Activated CD8-positive, alpha-beta memory T cell treated with anti-CD3 and anti-CD28 coated beads for 4 hours (primary cell): ENCODE measurements at regions not wholly inside any gene's neighbourhood (a gene's known extent, or its start where the extent isn't known, plus 50 kb on each side); places are given as distances from the start of the nearest gene placed in this dataset.
"Not testable (repeated sequence)": the region's sequence is repeated elsewhere in the genome, so short reads cannot be mapped to it uniquely, and the experiment has no call there.

Experiments used
- DNase-seq, 2 donors: peaks; one replicate each; pipeline ENCODE4 v3.0.0-alpha.2; 2020; ENCODE audit warnings: low read depth in 2 of 2

GRCh38 chr11:71638801-71639519 lies 56.3 kb upstream of the KRTAP5-11 start:
- peak; percentile 6 to 20 for DNase-seq

DNA sequence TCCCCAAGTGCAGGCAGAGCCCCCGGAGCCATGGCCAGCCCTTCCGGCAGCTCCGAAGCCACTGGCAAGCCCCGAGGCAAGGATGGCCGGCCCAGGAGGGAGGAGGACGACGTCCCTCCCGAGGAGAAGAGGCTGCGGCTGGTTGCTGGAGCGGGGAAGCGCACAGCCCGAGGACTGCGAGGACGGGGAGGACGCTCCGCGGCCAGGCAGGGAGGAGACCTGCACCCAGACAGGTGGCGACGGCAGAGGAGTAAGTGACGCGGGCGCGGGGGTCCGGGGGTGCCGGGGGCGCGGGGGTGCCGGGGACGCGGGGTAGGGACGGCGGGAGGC lies 56.8 kb upstream of the KRTAP5-11 start:
- not testable (repeated sequence) for DNase-seq

DNA sequence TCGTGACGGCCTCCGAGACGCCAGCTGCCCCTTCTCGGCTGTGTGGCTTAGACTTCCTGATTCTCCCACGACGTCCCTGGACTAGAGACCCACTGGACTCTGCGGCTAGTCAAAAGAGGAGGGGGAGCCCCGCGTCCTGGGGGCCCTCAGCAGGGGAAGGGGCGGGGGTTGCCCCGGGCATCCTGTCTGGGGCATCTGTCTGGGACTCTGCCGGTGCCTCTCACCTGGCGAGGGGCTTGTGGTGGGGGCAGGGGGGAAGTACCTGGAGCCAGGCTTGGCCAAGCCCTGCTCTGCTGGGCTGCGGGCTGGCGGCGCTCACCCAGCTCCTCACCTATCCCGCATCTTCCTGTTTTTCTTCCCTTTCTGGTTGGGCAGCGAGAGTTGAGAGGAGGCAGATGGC lies 57.2 kb upstream of the KRTAP5-11 start:
- not testable (repeated sequence) for DNase-seq

GRCh38 chr11:71647078-71647477 lies 64.4 kb upstream of the KRTAP5-11 start:
- DNase-seq = not testable (repeated sequence)

DNA sequence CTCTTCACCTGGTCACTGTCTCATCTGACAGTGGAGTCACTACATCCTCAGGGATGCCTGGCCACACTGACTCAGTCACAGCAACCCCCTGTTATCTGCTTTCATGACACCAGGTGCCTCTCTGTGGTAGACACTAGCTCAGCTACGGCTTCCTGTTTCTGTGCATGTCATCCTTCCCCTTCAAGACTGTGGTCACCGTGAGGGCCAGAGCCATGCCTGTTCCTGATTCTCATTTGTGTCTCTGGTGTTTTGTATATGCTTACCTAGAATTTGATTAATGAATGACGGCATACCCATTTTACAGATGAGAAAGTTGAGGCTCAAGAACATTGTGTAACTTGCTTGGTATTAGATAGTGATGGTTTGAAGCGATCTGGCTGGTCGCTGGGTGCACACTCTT lies 70.3 kb upstream of the KRTAP5-11 start:
- not testable (repeated sequence) for DNase-seq

GRCh38 chr11:71654423-71654822 lies 71.7 kb upstream of the KRTAP5-11 start:
- not testable (repeated sequence) for DNase-seq

- not testable (repeated sequence) for DNase-seq
Observed at GRCh38 chr11:71655041-71655440, 72.4 kb upstream of the KRTAP5-11 start.

DNA sequence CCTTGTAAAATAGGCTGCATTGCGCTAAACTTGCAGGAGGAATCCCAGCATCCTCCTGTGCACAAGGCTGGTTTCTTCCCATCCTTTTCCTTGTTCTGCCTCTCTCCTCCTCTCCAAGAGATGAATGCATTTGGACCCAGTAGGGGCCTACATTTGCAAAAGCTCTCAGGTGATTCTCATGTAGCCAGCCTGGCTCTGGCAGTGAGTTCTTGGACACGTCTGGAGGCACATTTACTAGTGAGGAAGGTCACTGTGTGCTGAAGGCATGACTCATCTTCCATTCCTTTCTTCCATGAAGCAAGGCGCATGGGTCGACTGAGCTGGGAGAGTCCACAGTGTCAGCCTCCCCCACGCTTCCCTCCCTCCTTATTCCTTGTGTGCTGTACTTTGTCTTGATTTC lies 73.8 kb upstream of the KRTAP5-11 start:
- DNase-seq = not testable (repeated sequence)

DNA sequence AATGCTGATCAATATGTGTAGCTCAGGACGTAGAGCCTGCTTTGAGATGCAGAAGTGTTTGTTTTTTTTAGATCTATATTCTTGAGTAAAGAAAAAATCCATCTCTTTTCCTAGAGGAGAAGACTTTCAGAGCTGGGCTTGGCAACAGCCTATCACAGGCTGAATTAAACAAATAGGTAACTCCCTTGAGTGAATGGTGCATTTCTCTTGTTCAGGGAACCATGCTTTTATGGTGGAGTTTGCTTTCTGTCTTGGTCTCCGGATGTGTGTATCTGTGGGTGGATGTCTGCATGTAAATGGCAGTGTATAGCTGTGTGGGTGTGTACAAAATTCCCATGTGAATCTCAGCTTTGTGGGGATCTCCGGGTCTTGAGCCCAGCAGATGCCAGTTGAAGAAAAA lies 82.3 kb upstream of the KRTAP5-11 start:
- not testable (repeated sequence) for DNase-seq

DNA sequence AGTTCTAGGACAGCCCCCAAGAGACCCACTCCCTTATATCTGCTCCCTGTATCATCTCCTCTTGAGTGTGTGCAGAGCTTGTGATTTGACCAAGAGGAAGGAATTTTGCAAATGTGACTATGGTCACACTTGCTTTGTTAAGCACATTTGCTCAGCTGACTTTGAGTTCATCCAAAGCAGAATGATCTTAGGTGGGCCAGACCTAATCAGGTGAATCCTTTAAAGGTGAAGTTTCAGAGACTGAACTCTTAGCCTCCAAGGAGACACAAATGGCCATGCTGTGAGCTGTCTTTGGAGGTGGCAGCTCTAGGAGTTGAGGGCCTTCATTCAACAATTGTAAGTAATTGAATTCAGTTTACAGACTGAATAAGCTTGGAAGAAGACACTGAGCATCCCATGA lies 115.4 kb upstream of the KRTAP5-11 start:
- DNase-seq = not testable (repeated sequence)

- not testable (repeated sequence) for DNase-seq
Observed at GRCh38 chr11:71698961-71699360, 116.3 kb upstream of the KRTAP5-11 start.

DNA sequence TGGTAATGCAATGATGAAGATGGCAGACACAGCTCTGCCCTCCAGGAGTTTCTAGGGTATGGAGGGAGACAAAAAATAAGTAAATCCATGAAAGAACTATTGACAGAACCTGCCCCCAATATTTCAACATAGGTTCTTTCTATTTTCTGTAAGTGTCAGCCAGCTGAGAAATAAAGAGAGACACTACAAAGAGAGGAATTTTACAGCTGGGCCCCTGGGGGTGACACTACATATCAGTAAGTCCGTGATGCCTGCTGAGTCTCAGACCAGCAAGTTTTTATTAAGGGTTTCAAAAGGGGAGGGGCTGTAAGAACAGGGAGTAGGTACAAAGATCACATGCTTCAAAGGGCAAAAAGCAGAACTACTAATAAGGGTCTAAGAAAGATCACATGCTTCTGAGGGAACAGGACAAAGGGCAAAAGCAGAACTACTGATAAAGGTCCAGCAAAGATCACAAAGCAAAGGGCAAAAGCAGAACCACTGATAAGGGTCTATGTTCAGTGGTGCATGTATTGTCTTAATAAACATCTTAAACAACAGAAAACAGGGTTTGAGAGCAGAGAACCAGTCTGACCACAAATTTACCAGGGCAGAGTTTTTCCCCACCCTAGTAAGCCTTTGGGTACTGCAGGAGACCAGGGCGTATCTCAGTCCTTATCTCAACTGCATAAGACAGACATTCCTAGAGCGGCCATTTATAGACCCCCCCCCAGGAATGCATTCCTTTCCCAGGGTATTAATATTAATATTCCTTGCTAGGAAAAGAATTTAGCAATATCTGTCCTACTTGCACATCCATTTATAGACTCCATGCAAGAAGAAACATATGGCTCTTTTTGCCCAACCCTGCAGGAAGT lies 119.0 kb upstream of the KRTAP5-11 start:
- DNase-seq = not testable (repeated sequence)

DNA sequence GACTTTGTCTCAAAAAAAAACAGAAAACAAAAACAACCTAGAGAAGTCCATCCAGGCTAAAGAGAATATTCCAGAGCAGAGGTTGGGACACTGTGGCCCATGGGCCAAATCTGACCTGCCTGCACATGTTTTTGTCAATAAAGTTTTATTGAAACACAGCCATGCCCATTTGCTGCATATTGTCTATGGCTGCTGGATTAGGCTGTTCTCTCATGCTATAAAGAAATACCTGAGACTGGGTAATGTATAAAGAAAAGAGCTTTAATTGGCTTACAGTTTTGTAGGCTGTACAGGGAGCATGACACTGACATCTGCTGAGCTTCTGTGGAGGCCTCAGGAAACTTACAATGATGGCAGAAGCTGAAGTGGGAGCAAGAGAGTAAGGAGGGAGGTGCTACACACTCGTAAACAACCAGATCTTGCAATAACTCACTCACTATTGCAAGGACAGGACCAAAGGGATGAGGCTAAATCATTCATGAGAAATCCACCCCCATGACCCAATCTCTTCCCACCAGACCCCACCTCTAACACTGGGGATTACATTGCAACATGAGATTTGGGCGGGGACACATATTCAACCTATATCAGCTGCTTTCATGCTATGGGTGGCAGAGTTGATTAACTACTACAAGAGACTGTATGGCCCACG lies 122.5 kb upstream of the KRTAP5-11 start:
- DNase-seq = not testable (repeated sequence)

- DNase-seq = not testable (repeated sequence)
Observed at GRCh38 chr11:71705738-71706432, 123.2 kb upstream of the KRTAP5-11 start.

- DNase-seq = not testable (repeated sequence)
Observed at GRCh38 chr11:71707083-71707482, 124.4 kb upstream of the KRTAP5-11 start.

DNA sequence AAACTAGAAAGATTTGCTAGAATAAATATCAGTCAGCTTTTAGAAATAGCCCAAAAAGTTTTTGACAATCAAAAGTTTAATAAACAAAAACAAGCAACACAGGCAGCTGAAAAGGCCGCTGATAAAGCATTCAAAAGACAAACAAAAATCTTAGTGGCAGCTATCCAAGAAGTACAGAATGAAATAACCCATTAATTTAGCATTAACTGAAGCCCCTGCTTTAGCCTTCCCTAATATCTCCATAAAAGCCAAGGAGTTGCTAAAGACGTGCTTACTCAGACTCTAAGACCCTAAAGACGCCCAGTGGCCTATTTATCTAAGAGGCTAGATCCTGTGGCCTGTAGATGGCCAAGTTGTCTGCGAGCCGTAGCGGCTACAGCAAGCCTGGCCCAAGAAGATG lies 123.5 kb upstream of the DEFB108B start:
- not testable (repeated sequence) for DNase-seq

DNA sequence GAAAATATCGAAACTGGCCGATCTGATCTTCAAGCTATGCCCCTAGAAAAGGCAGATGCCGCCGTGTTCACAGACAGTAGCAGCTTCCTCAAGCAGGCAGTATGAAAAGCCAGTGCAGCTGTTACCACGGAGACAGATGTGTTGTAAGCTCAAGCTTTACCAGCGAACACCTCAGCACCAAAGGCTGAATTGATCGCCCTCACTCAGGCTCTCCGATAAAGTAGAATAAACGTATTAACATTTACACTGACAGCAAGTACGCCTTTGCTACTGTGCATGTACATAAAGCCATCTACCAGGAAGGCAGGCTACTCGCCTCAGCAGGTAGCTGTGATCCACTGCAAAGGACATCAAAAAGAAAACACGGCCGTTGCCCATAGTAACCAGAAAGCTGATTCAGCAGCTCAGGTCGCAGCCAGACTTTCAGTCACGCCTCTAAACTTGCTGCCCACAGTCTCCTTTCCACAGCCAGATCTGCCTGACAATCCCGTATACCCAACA lies 122.8 kb upstream of the DEFB108B start:
- DNase-seq = not testable (repeated sequence)

DNA sequence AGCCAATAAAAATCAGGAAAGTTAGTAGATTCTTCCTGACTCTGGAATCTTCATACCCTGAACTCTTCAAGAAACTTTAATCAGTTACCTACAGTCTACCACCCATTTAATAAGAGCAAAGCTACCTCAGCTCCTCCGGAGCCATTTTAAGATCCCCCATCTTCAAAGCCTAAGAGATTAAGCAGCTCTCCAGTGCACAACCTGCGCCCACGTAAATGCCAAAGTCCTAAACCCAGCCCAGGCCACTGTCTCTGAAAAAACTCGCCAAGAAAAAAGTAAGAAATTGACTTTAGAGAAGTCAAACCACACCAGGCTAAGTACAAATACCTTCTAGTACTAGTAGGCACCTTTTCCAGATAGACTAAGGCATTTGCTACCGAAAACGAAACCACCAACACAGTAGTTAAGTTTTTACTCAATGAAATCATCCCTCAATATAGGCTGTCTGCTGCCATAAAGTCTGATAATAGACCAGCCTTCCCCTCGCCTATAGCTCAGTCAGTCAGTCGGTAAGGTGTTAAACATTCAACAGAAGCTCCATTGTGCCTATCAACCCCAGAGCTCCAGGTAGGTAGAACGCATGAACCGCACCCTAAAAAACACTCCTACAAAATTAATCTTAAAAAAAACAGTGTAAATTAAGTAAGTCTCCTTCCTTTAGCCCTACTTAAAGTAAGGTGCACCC lies 122.2 kb upstream of the DEFB108B start:
- not testable (repeated sequence) for DNase-seq

- DNase-seq = not testable (repeated sequence)
Observed at GRCh38 chr11:71712350-71712749, 120.7 kb upstream of the DEFB108B start.

- DNase-seq = not testable (repeated sequence)
Observed at GRCh38 chr11:71712846-71713245, 120.2 kb upstream of the DEFB108B start.

- DNase-seq = not testable (repeated sequence)
Observed at GRCh38 chr11:71714510-71714909, 118.5 kb upstream of the DEFB108B start.
